ENCODE measurements at regions not wholly inside any gene's neighbourhood (a gene's known extent, or its start where the extent isn't known, plus 50 kb on each side); places are given as distances from the start of the nearest gene placed in this dataset.

- peak overlapping the region in 1 of 4 donors; percentile 14 for H3K27ac ChIP-seq
- no peaks in the 10 kb centered on the region for H3K36me3 ChIP-seq
- peak overlapping the region; percentile 17 to 40 for H3K4me3 ChIP-seq
- WGBS, 2 donors (ENCODE audit: low coverage in 1 of 2): 9 to 58% methylated on average over 2 to 11 of the region's 35 CpGs
- TF ChIP-seq POLR2A (IDR thresholded peaks at IDR 0.05) (no peak), POLR2AphosphoS5 (IDR thresholded peaks at IDR 0.05) (no peak), EP300 (IDR thresholded peaks at IDR 0.05) (no peak)
- TF ChIP-seq, protein P1, sequence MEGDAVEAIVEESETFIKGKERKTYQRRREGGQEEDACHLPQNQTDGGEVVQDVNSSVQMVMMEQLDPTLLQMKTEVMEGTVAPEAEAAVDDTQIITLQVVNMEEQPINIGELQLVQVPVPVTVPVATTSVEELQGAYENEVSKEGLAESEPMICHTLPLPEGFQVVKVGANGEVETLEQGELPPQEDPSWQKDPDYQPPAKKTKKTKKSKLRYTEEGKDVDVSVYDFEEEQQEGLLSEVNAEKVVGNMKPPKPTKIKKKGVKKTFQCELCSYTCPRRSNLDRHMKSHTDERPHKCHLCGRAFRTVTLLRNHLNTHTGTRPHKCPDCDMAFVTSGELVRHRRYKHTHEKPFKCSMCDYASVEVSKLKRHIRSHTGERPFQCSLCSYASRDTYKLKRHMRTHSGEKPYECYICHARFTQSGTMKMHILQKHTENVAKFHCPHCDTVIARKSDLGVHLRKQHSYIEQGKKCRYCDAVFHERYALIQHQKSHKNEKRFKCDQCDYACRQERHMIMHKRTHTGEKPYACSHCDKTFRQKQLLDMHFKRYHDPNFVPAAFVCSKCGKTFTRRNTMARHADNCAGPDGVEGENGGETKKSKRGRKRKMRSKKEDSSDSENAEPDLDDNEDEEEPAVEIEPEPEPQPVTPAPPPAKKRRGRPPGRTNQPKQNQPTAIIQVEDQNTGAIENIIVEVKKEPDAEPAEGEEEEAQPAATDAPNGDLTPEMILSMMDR (IDR thresholded peaks at IDR 0.05): no peak
- H3K27me3 ChIP-seq: no peaks in the 10 kb centered on the region
- peaks cover 0 to 18% (median 5%) of the 10 kb centered on the region in 3 donors for H3K4me1 ChIP-seq
- no peaks in the 10 kb centered on the region for H3K9me3 ChIP-seq
- peak; percentile 64 for ATAC-seq
These were observed 65.1 kb upstream of the TMEM17 start for GRCh38 chr2:62570861-62571698.

DNA sequence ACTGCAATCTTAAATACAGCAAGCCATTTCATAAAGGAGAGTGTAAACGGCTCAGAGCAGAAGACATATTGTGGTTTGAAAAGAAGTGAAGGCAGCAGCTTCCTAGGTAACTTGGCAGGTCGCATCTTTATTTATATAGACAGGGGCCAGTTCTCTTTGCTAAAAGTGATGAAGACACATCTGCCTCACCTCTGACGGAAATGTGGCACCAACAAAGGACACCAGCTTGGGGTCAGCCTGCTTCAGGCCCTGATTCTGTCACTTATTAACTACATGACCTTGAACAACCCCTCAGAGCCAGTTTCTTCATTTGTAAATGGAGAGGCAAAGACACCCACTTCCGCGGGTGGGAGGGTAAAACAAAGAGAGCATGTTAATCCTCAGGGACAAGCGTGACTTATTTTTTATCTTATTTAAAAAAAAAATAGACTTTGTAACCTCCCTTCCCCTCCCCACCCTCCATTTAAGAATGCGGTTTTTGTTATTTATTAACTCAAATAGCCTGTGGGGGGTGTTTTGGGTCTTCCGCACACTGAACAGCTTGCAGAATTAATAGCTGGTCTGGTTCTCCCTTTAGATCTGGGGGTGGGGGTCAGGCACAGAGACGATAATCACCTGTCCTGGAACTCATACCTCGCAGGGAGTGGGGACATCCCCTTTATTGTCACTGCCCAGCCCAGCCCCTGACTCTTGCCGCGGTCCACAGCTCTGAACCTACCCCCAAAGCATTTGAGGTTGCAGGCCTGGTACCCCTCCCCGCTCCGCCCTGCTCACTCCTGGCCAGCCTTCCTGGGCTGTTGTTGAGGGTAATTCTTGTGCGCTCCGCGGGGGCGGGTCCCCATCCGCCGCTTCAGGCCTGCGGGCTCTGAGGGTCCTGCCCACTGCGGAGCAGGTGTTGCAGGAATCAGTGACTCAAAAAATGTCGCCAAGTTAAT is 64.2 kb upstream of the TMEM17 start:
- Histone ChIP-seq H3K4me1 (peaks cover 0 to 14% (median 5%) of the 10 kb centered on the region in 3 donors), H3K4me3 (no peak overlapping the region), H3K27me3 (no peaks in the 10 kb centered on the region), H3K36me3 (no peaks in the 10 kb centered on the region), H3K27ac (no peak overlapping the region), H3K9me3 (no peaks in the 10 kb centered on the region)
- 79 to 90% methylated on average over 8 to 12 of the region's 23 CpGs for WGBS, 2 donors (ENCODE audit: low coverage in 1 of 2)
- ATAC-seq: no peak
- TF ChIP-seq, protein P1 (IDR thresholded peaks at IDR 0.05): no peak
- no peak for TF ChIP-seq EP300 (IDR thresholded peaks at IDR 0.05)
- no peak for TF ChIP-seq POLR2AphosphoS5 (IDR thresholded peaks at IDR 0.05)
- TF ChIP-seq POLR2A (IDR thresholded peaks at IDR 0.05): no peak

GRCh38 chr2:62568983-62569837 is 63.2 kb upstream of the TMEM17 start:
- TF ChIP-seq POLR2A (IDR thresholded peaks at IDR 0.05): no peak
- TF ChIP-seq POLR2AphosphoS5 (IDR thresholded peaks at IDR 0.05): no peak
- Histone ChIP-seq H3K27ac (no peak overlapping the region), H3K4me3 (no peak overlapping the region), H3K27me3 (no peaks in the 10 kb centered on the region), H3K9me3 (no peaks in the 10 kb centered on the region), H3K36me3 (no peaks in the 10 kb centered on the region), H3K4me1 (peaks cover 0 to 14% (median 5%) of the 10 kb centered on the region in 3 donors)
- 80 to 89% methylated on average over 5 of the region's 5 CpGs for WGBS, 2 donors (ENCODE audit: low coverage in 1 of 2)
- ATAC-seq: no peak

DNA sequence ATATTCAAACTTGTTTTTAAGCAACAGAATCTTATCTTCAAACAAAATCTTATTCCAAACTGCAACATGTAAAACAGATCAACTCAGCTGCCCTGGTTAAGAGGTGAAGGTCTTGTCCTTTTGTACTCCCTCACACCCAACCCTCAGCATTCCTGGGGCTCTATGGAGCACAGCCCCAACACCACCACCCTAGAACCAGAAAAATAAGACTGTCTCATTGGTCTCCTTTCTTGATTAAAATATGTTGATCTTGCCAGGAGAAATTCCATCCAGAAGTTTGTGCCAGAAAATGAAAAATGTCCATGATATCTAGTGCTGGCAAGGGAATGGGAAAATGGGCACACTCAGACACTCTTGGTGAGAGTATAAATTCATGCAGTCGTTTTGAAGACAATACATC is 62.1 kb upstream of the TMEM17 start:
- WGBS, 2 donors (ENCODE audit: low coverage in 1 of 2): 24 to 25% methylated on average over 1 of the region's 1 CpG
- Histone ChIP-seq H3K4me1 (peaks cover 0 to 14% (median 5%) of the 10 kb centered on the region in 3 donors), H3K27me3 (no peaks in the 10 kb centered on the region), H3K36me3 (no peaks in the 10 kb centered on the region), H3K4me3 (no peak overlapping the region), H3K9me3 (no peaks in the 10 kb centered on the region), H3K27ac (no peak overlapping the region)
- TF ChIP-seq, protein P1 (IDR thresholded peaks at IDR 0.05): no peak
- TF ChIP-seq EP300 (IDR thresholded peaks at IDR 0.05) (no peak), POLR2A (IDR thresholded peaks at IDR 0.05) (no peak), POLR2AphosphoS5 (IDR thresholded peaks at IDR 0.05) (no peak)
- ATAC-seq: no peak
